GM12891 (cell line): ENCODE measurements at regions not wholly inside any gene's neighbourhood (a gene's known extent, or its start where the extent isn't known, plus 50 kb on each side); places are given as distances from the start of the nearest gene placed in this dataset.

Source experiments
- POLR2AphosphoS5 ChIP-seq: IDR thresholded peaks from 2 replicates; pipeline ENCODE4 v1.6.1; 2011; ENCODE audit warnings: low read depth, low read length, control low read depth
- TAF1 ChIP-seq: IDR thresholded peaks from 2 replicates; pipeline ENCODE4 v1.6.1; 2011; ENCODE audit warnings: low read depth, low read length, control low read depth

GRCh38 chr2:167900435-167901114 lies 346.8 kb downstream of the STK39 start:
- TF ChIP-seq POLR2AphosphoS5 = no peak
- TF ChIP-seq TAF1 = no peak
